IPS-18c (cell line): ENCODE measurements at regions not wholly inside any gene's neighbourhood (a gene's known extent, or its start where the extent isn't known, plus 50 kb on each side); places are given as distances from the start of the nearest gene placed in this dataset.

Experiments
- H3K4me3 ChIP-seq: 2 replicates; pipeline ENCODE4 v1.7.0; 2013; ENCODE audit warnings: low read depth, mild to moderate bottlenecking, low read length, moderate library complexity; ENCODE audit not compliant: insufficient read depth
- H3K9me3 ChIP-seq: one replicate; pipeline ENCODE4 v1.6.1; 2013; ENCODE audit warnings: mild to moderate bottlenecking, low read length, moderate library complexity; ENCODE audit not compliant: control insufficient read depth, insufficient read depth

DNA sequence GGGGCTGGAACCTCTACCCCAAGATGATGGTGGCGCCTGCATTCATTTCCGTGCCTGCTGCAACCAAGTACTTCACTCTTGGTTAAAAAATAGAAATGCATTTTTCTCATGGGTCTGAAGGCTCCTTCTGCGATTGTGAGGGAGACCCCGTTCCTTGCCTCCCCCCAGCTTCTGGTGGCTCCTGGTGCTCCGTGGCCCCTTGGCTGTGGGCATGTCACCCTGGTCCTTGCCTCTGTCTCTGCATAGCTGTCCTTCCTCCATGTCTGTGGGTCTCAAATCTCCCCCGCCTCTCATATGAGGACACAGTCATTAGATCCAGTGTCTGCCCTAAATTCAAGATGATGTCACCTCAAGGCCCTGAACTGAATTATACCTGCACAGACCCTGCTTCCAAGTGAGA lies 317.9 kb downstream of the TCERG1L start:
- peaks cover 30% of the 10 kb centered on the region for H3K9me3 ChIP-seq
- H3K4me3 ChIP-seq = no peak overlapping the region

GRCh38 chr10:130994191-130994590 lies 317.3 kb downstream of the TCERG1L start:
- Histone ChIP-seq H3K4me3 (no peak overlapping the region; the same call in 1 of the 2 replicates), H3K9me3 (peaks cover 31% of the 10 kb centered on the region)

DNA sequence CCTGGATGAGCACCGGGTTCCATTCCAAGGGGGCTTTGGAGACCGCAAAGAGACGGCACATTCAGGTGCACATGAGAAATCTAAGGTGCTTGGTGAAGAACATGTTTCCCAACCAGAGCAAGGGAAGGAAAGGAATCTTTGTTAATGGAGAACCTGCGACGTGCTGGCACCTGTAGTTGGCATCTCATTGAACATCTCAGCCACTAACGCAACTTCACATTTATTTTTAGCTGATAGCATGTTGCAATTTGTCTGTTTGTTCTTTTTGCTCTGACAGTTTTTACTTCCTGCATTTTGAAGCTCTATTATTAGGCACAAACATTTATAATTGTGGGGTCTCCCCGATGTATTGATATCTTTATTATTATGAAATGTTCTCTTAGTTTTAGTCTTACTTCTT lies 316.7 kb downstream of the TCERG1L start:
- Histone ChIP-seq H3K9me3 (peaks cover 26% of the 10 kb centered on the region), H3K4me3 (no peak overlapping the region)

DNA sequence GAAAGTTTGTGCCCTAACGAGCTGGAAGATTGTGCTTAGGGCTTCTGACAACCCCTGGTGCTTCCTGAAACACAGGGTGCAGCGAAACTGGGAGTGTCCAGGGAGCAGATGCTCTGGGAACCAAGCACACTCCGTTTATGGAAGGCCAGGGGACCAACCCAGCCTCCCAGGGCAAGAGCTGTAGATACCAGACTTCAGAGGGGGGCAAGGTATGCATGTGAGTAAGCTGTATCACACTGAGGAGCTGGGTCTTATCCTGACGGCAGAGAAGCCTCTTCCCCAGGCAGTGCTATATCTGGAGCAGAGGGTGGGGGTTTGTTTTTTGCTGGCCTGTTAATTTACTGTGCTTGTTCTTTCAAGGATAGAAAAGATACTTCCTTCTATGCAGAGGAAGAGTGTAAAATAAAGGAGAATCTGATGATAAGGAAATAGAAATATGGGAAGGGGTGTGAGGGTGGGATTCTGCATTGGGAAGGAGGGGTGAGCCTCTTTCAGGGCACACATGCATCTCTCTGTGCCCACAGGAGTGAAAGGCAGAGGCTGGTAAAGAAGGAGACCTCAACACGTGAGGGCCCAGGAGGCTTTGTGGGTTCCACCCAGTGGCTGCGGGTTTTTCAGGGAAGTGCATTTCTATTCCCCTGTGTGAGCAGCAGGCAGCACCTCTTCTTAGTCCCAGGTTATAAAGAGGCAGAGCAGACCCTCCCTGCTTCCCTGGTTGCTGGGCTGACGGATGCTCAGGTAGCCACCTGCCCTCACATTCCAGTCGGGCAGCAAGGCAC lies 314.1 kb downstream of the TCERG1L start:
- H3K9me3 ChIP-seq = peaks cover 30% of the 10 kb centered on the region
- no peak overlapping the region for H3K4me3 ChIP-seq

GRCh38 chr10:130998046-130998435 lies 313.5 kb downstream of the TCERG1L start:
- Histone ChIP-seq H3K9me3 (peaks cover 30% of the 10 kb centered on the region), H3K4me3 (no peak overlapping the region)

DNA sequence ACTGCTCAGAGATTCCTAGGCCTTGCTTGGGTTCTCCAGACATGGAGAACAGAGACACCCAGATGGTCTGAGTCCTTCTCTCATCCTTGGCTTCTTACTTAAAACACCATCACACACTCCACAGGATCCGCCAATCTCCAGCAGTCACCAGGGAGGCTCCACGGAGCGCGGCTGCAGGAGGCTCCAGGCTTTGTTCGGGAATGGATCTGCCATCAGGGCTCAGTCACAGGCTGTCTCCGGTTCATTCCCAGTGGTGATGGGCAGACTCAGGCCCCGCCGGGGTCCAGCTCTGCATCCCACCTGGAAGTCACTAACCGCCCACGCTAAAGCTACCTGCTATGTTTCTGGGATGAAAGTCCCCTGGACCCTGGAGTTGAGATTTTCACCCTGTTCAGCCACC lies 312.9 kb downstream of the TCERG1L start:
- Histone ChIP-seq H3K4me3 (no peak overlapping the region), H3K9me3 (peaks cover 30% of the 10 kb centered on the region)

DNA sequence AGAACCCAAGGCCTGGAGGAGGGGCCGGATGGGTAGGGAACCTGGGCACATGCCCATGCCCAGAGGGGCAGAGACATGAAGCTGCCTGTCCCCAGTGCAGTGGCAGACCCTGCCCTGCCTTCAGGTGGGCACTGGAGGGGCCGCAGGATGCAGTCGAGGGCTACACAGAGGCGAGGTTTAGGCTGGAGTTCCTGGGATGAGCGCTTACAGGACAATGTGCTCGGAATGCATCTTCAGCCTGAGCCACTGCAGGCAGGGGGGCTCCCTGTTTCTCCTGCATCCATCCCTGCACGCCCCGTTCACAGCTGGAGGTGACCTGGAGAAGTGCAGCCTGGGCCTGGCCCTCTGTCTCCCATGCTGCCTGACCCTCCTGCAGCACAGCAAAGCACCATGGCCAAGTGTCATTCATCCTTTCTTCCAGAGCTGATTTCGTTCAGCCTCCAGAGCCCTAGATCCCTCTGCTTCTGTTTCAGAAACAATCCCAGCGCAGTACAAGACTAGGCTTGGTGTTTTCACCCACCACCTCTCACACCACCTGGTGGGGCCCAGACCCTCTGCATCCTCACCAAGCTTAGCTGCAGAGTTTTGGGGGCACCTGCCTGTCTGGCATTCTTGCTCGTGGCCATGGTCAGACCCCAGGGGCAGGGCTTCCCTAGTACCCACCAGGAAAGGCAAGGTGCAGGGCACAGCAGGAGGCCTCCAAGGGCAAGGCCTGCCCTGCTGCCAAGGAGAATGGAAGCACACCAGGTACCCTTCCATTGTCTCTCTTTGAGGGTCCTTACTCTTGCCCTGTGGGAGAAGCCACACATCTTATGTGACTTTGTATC lies 311.9 kb downstream of the TCERG1L start:
- H3K9me3 ChIP-seq = peaks cover 33% of the 10 kb centered on the region
- no peak overlapping the region for H3K4me3 ChIP-seq

GRCh38 chr10:131000244-131000643 lies 311.3 kb downstream of the TCERG1L start:
- Histone ChIP-seq H3K9me3 (peaks cover 31% of the 10 kb centered on the region), H3K4me3 (no peak overlapping the region)

DNA sequence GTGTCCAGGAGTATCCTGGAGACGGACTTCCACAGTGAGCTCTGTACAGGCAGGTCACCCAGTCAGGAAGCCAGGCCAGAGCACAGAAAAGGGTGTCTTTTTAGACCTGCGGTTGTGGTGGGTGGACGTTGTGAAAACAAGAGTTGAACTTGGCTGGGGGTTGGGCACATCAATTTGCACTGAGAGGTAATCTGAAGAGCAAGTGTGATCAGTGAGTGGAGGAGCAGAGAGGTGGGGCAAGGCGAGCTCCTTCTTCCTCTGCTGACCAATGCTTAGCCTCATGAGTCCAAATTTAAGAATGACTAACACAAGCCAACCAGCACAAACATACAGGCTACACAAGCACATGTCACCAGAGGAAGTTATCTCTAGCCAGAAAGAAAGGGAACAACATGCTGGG lies 310.8 kb downstream of the TCERG1L start:
- no peak overlapping the region for H3K4me3 ChIP-seq
- H3K9me3 ChIP-seq = peaks cover 34% of the 10 kb centered on the region

DNA sequence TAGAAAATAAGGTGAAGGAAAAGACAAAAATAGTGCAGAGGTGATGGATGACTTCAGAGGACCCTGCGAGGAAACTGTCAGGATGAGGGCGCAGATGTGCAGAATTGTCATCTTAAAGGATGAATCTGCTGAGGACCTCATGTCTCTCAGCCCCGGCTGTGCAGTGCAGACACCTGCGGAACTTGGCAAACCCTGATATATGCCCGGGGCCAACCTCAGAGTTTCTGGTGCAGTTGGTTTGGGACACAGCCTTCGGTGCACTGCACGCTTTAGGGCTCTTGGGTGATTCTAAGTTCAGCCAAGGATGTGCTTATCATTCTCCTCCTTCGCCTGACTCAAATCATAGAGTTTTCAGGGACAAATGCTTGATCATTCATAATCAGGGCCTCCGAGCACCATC lies 310.1 kb downstream of the TCERG1L start:
- Histone ChIP-seq H3K9me3 (peaks cover 32% of the 10 kb centered on the region), H3K4me3 (no peak overlapping the region)

DNA sequence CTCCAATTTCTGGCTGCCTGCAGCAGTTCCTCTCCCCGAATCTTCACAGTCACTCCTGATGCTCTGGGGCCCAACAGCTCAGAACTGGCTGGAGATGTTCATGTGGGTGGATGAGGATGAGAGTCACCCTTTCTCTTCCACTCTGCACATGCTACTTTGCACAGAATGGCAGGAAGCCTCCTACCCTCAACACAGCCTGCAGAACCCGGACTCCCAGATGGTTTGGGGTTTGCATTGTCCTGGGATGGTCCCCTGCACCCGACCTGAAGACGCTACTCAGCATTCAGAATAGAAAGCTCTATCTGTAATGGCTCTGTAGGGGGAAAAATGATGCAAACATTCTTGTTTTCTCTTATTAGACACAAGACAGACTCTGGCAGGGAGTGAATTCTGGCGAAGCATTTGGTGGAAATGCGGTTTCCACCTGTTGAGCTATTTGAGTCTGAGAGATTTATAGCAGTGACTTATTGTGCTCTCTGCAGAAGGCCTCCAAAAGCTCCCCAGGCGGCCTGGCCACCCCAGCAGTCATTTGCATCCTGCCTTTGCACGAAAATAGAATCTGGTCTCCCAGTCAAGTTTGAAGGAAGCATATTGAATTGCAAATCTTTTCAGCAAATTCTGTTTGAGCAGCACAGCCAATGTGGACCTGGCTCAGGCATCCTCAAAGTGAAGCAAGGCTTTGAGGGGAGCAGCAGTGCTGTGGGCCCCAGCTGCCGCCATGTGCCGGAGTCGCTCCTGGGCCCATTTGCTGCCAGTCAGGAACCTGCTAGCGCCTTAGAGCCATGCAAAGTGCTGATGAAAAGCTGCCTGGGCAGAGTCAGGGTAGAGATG lies 309.3 kb downstream of the TCERG1L start:
- H3K9me3 ChIP-seq = peaks cover 27% of the 10 kb centered on the region
- no peak overlapping the region; the same call in 1 of the 2 replicates for H3K4me3 ChIP-seq

DNA sequence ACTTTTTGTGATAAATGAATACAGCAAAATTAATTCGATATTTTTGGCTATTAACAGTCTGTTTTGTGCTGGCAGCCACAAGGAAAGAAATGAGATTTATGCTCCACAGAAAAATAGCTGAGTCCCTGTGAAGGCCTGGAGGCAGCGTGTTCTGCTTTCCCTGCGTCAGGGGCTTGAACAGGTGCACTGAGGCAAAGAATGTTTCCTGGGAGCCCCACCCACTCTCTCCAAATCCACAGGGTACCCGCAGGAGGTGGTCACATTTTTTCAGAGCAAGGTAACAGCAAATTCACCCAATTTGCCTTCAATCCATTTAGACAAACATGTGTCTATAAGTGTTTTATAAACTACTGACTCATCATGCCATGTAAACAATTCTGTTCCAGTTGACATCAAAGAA lies 308.1 kb downstream of the TCERG1L start:
- peaks cover 23% of the 10 kb centered on the region for H3K9me3 ChIP-seq
- no peak overlapping the region for H3K4me3 ChIP-seq

GRCh38 chr10:131004276-131004675 lies 307.2 kb downstream of the TCERG1L start:
- Histone ChIP-seq H3K9me3 (peaks cover 20% of the 10 kb centered on the region), H3K4me3 (no peak overlapping the region)

- Histone ChIP-seq H3K4me3 (no peak overlapping the region), H3K9me3 (peaks cover 28% of the 10 kb centered on the region)
These were observed 304.9 kb downstream of the TCERG1L start for GRCh38 chr10:131006458-131007256.

DNA sequence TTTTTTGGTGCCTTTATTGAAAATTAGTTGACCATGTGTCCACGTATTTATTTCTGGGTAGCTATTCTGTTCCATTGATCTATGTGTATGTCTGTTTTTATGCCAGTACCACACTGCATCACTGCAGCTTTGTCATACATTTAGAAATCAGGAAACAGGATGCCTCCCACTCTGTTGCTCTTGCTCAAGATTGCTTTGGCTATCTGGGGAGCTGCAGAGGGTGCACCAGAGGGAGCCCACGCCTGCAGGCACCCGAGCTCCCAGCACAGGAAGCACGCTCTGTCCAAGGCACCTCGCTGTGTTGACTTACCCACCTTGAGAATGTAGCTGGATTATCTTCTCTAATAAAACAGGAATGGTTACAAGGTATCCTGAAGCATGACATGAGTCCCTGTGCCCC lies 301.7 kb downstream of the TCERG1L start:
- Histone ChIP-seq H3K9me3 (peaks cover 14% of the 10 kb centered on the region), H3K4me3 (no peak overlapping the region)

DNA sequence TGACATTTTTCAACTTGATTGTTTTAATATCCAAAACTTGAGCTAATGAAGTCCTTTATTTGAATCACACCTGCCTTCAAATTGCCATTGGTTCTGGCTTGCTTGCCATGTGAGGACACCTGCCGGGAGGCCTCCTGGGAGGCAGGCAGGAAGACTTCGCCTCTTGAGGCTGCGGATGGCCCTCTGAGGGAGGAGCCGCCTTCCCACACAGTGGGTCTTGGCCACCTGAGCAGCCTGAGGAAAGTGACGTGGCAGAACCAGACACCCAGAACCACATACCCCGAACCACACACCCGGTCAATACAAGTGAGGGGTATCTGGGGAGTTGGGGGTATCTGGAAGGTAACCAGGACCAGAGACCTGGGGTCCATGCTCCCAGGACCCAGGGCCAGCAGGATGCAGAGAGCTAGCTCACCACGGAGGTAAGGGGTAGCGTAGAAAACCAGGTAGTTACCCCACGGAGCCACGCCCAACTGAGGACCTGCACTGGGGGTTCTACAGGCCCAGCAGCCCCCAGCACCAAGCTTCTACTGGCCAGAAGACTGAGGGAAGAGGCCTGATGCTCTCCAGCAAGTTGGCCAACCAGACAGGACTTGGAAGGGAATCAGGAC lies 300.5 kb downstream of the TCERG1L start:
- no peak overlapping the region; the same call in 1 of the 2 replicates for H3K4me3 ChIP-seq
- H3K9me3 ChIP-seq = peaks cover 8% of the 10 kb centered on the region
